HG03135 (cell line): ENCODE measurements at regions not wholly inside any gene's neighbourhood (a gene's known extent, or its start where the extent isn't known, plus 50 kb on each side); places are given as distances from the start of the nearest gene placed in this dataset.

Experiments
- ATAC-seq: cut with Tn5 transposase; IDR thresholded peaks from one replicate; pipeline ENCODE4 v1.9.1; 2021; ENCODE audit warnings: mild to moderate bottlenecking, moderate library complexity; ENCODE audit not compliant: unreplicated experiment

DNA sequence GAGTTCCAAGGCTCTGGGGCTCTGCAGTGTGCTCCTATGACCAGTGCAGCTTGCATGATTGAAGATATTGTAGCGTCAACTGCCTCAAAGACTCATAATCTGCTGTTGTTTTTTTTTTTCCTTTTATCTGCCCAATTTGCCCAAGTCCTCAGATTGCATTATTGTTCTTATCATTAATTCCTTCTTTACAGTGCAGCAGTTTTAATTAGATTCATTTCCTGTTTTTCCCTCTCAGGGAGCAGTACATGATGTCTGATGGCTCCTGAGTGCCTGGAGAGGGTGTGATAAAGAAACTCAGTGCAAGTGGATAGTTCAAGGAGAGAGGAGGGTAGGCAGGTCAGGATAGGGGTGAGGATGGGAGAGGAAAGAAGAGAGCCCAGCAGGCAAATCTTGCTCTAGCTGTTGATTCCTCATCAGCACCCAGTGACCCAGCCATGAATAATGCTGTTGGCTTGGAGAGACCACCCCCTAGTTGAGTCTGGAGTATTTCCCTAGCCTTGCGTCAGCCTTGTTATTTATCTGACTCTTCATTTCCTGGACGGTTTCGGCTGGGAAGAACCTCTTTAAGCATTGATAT is 219.6 kb upstream of the SESN3 start:
- ATAC-seq = no peak

- ATAC-seq = no peak
Measured at GRCh38 chr11:95445746-95446333, 214.8 kb upstream of the SESN3 start.

GRCh38 chr11:95444309-95445241 is 213.6 kb upstream of the SESN3 start:
- ATAC-seq = no peak

- ATAC-seq = no peak
Measured at GRCh38 chr11:95443386-95443785, 212.4 kb upstream of the SESN3 start.

DNA sequence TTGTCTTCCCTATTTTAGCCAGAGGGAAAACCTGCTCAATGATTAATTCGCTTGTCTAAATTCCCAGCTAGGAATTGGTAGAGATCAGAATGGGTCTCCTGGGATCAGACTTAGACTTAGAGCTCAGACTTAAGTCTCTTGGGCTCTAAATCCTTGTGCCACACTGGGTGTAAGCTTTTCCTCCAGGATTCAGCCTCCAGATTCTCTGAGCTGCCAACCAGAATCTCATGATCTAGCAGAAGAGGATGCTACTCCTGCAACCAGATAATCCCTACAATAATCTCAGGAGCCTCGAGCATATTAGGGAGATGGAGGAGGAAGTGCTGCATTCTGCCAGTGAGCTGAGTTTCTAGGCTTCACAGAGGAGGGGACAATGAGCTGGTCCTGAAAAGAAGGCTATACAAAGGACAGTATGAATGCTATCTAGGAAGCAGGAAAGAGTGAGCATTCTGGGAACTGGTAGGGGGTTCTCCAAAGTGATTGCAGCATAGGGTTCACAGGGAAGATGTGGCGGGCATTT is 211.6 kb upstream of the SESN3 start:
- ATAC-seq = no peak

DNA sequence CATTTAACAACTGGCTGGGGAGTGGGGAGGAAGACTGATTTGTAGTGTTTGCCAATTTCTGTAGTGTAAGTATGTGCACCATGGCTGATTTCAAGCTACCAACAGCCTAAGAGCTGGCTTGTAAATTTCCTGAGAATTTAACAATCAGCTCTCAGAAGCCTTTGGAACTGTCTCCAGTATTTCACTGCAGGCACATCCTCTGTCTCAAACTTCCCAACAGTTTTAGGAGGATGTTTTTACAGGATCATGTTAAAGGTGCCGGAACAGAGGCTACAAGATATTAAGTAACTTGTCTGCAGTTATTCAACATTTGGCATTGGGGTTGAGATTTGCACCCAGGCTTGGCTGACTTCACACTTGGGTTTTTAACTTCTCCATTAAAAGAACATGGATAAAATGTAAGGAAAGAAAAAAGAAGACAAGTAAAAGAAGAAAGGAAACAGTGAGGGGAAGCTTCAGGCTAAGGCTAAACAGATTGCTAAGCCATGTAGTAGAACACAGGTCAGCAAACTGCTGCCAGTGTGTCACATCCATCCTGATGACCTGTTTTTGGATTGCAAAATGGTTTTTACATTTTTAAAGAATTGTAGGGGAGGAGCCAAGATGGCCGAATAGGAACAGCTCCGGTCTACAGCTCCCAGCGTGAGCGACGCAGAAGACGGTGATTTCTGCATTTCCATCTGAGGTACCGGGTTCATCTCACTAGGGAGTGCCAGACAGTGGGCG is 204.8 kb upstream of the SESN3 start:
- ATAC-seq = no peak

DNA sequence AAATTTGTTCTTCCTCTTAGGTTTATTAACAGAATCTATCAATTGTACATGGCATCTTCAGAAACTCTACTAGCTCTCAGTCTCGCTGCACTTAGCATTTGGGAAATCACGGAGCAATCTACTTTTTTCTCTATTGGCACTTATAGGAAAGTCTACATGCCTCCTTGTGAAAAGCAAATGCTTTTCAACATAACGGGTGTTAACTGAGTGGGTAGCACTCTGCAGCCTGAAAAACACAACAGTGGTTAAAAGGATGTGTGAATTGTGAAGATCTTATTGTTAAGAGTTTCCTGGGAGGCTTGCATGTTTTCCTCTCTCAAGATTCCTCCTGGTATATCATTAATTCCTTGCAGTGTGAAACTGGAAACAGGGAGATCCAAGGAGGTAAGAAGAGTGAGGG is 204.2 kb upstream of the SESN3 start:
- no peak for ATAC-seq

DNA sequence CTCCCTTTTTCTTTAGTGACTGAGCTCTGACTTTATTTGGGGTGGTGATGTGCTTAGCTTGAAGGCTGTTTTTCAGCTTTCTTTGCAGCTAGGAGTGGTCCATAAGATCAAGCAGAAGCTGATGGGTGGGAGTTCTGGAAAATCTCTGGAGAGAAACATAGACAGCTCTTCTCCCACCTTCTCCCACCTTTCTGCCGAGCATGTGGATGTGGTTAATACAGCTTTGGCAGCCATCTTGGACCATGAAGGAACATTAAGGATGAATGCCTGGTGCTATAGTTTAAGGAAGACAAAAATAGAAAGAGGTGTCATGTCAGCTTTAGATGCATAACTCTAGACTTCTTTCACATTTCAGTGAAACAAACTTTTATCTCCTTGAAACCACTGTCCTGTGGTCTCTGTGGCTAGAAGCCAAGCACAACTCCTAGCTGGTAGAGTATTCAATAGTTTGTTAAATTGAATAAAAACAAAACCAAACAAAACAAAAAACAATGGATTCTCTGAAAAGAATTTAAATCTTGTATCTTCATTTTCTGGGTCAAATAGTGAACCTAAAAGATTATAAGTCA is 203.6 kb upstream of the SESN3 start:
- ATAC-seq = no peak

GRCh38 chr11:95434009-95434408 is 203.0 kb upstream of the SESN3 start:
- ATAC-seq = no peak

DNA sequence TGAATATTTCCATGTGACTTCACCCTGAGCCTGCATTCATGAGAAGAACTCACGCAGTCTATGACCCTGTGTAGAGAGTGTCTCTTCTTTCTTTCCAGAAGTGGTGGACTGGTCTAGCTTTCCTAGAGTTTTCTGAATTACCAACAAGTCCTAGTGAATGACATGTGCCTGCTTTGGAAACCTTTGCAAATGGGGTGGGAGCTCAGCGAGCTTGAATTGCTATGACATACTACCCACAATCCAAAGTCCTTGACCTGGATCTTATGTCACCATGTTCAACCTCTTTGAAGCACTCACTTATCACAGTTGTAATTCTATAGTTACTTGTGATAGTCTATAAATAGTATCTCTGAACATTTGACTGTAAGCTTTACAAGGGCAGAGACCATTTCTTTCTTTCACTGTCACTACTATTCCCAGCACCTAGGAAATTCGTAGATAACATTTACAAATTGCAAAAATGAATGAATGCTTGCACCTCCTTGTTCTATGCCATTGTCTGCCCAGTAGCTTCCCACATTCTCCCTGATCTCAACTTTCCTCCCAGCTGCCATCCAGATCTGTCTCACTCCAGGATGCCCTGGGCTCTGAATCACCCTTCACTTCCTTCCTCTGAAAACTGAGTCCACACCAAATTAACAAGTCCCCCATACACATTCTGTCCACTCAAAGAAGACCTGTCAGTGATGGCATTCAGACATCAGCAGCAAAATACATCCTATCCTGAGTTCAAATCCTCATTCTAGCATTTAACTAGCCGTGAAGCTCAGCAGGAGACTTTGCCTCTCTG is 201.9 kb upstream of the SESN3 start:
- ATAC-seq = no peak

DNA sequence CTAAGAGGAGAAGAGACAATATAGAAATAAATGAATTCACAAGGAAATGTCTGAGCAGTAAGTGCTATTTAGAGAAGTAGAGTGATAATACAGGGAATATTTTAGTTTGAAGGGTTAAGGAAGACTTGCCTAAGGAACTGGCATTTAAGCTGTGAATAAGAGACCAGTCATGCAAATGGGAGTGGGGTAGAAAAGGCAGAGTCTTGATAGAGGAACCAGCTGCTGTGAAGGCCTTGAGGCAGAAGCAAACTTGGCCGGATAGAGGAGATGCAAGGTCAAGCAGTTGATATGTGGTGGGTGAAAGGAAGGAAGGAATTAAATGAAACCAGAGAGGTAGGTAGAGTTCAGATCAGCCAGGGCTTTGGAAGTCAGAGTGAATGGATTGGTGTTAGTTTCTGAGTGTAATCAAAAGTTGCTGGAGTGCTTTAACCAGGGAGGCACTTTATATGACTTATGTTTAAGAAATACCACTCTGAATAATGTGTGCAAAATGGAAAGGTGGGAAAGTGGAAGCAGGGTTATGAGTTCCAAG is 198.4 kb upstream of the SESN3 start:
- no peak for ATAC-seq

- ATAC-seq = no peak
Measured at GRCh38 chr11:95426823-95427462, 195.9 kb upstream of the SESN3 start.

GRCh38 chr11:95419915-95420314 is 188.9 kb upstream of the SESN3 start:
- no peak for ATAC-seq

DNA sequence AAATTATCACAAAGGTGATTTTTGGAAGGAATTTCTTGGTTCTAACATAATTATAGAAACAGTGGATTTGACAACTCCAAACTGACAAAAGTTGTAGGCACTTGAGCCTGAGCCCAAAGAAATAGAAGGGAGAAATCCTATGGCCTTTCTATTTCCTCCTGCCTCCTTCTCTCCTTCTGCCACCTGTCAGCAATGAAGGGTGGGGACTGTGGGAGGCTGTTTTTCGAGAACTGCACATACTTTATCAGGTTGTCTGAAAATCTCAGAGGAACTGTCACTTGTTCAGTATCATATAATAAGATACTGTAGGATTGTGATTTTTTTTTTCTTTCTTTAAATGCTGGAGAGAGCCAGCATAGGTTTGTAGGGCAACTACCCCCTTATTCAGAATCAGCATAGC is 187.9 kb upstream of the SESN3 start:
- ATAC-seq = no peak

GRCh38 chr11:95417832-95418231 is 186.8 kb upstream of the SESN3 start:
- ATAC-seq = no peak

DNA sequence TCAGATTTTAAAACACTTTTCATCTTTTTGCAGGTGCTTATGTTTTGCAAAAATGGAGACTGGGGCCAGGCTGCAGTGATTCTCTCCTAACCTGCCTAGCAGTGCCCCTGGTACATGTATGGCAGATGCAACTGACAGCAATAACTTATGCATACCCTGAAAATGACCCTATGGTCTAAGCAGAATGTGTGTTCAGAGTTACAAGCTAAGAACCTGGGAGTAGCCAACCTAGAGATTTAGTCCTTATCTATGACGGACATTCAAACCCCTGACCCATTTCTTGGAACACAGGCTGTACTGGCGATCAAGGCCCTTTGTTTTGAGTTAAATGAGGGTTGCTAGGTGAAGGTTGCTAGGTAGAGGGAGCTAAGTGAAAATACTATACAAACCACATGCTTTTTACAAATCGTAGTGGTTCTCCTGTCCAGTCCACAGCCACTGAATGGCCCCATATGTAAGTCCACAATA is 184.9 kb upstream of the SESN3 start:
- ATAC-seq = no peak

DNA sequence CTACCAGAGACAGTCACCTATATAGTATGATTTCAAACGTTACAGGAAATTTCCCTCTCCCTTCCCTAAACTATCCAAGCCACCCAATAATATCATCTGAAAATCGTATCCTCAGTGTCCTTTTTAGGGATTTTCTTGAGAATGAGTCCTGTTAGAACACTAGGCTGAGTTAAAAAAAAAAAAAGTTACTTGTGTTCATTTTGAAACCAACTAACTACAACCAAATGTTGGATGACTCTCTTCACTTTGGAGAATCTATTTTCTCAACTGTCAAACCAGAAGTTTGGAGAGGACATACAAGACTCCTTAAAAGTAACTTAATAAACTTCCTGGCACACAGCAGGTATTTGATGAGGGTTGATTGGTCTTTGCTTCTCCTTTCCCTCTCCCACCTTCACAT is 183.2 kb upstream of the SESN3 start:
- ATAC-seq = no peak

DNA sequence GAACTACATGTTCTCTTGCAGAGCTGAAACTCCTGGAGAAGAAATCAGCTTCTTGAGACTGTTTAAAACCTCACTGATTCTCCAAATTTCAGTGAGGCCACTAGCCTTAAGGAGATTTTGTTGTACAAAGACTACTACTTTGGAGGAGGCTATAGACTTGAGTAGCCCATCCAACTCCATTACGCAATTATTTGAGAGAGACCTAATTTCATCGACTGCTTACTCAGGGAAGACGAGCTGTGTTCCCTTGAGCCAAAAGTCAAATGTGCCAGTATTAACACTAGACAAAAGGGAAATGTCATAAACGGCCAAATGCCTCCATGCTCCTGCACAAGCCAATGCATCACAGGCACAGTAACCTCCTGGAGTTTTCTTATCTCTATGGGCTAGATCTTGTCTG is 182.8 kb upstream of the SESN3 start:
- no peak for ATAC-seq

GRCh38 chr11:95413021-95413420 is 182.0 kb upstream of the SESN3 start:
- ATAC-seq = no peak
